Kidney (tissue), 13 donors: ENCODE measurements at regions not wholly inside any gene's neighbourhood (a gene's known extent, or its start where the extent isn't known, plus 50 kb on each side); places are given as distances from the start of the nearest gene placed in this dataset.
A peak's percentile ranks its signal among the peaks of the same experiment; 100 is the strongest.

Experiments used
- DNase-seq, 5 donors: peaks; one replicate each; pipeline ENCODE4 v3.0.0-alpha.2; 2013 to 2020
- FAIRE-seq: peaks from 2 replicates; lab custom pipeline; 2012; peaks lifted over from hg19 to GRCh38; lab: Jason Lieb, UNC
- H3K27ac ChIP-seq, 2 donors: one replicate each; pipeline ENCODE4 v1.7.0; 2013; ENCODE audit warnings: low read depth in 2 of 2, low read length in 2 of 2, inconsistent platforms in 1 of 2
- H3K27me3 ChIP-seq: one replicate; pipeline ENCODE4 v1.7.1; 2013; ENCODE audit warnings: low read length, inconsistent platforms; ENCODE audit not compliant: control insufficient read depth, insufficient read depth
- H3K36me3 ChIP-seq, 3 donors: one replicate each; pipeline versions ENCODE4 v1.7.0 to v1.7.1; 2013; ENCODE audit warnings: low read length in 3 of 3, control low read depth in 1 of 3, inconsistent platforms in 1 of 3; ENCODE audit not compliant: insufficient read depth in 3 of 3, control insufficient read depth in 2 of 3
- H3K4me1 ChIP-seq, 3 donors: one replicate each; pipeline versions ENCODE4 v1.7.0 to v1.7.1; 2013; ENCODE audit warnings: low read length in 3 of 3, inconsistent platforms in 1 of 3, low read depth in 1 of 3; ENCODE audit not compliant: control insufficient read depth in 2 of 3, insufficient read depth in 2 of 3
- H3K4me3 ChIP-seq, 3 donors: one replicate each; pipeline versions ENCODE4 v1.7.0 to v1.8.1; 2013; ENCODE audit warnings: low read length in 3 of 3, control low read depth in 1 of 3, inconsistent platforms in 1 of 3
- H3K9ac ChIP-seq, 3 donors: one replicate each; pipeline versions ENCODE4 v1.7.0 to v1.7.1; 2013; ENCODE audit warnings: low read length in 3 of 3, control low read depth in 1 of 3, inconsistent platforms in 1 of 3
- H3K9me3 ChIP-seq, 3 donors: one replicate each; pipeline versions ENCODE4 v1.7.0 to v1.7.1; 2013; ENCODE audit warnings: low read length in 3 of 3, control low read depth in 1 of 3, inconsistent platforms in 1 of 3; ENCODE audit not compliant: control insufficient read depth in 2 of 3, insufficient read depth in 1 of 3
- intact Hi-C: fragments of 100-400 bp; cut with DNase I; formaldehyde crosslinking; loops from one replicate; pipeline ENCODE4 v1.11.1; 2022
- TF ChIP-seq, protein P1 (sequence below): IDR thresholded peaks from 3 replicates; pipeline ENCODE4 v1.5.1; 2012; ENCODE audit warnings: mild to moderate bottlenecking, moderate library complexity, borderline replicate concordance; ENCODE audit not compliant: insufficient read depth; ENCODE audit errors: extremely low read depth
- donor health status: control.
- donor health status: control.
- donor health status: control.
- donor health status: control.
- donor health status: control.
- donor health status: DM: yes; HTN: yes; CAD: no.
- donor health status: Normal renal cell carcinoma (clear cell type).

DNA sequence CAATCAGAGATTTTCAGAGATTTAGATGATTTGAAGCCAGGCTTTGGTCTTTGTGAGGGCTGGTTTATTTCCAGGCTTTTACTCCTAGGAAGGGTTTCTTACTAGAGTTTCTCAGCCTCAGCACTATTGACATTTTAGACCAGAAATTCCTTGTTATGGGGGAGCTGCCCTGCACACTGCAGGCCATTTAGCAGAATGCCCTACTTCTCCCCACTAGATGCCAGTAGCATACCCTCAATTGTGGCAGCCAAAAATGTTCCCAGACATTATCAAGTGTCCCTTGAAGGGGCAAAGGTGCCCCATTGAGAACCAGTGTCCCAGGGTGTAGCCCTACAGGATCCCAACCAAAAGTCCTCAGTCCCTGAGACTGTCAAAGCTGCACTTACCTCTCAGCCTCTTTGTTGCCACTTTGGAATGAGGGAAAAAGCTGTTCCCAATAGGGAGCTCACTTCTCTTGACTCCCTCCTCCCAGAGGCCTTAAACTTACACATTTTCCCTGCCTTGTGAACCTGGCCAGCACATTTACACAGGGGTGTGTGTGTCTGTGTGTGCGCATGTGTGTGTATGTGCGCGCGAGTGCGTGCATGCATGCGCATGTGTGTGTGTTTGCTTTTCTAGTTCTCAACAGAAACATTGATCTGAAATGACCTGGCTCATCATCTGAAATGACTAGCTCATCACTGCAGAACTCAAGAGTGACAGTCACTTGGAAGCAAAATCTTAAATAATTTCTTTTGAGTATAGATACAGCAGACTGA lies 231.4 kb downstream of the QDPR start:
- no peak for FAIRE-seq
- intact Hi-C loops: no loop called here

DNA sequence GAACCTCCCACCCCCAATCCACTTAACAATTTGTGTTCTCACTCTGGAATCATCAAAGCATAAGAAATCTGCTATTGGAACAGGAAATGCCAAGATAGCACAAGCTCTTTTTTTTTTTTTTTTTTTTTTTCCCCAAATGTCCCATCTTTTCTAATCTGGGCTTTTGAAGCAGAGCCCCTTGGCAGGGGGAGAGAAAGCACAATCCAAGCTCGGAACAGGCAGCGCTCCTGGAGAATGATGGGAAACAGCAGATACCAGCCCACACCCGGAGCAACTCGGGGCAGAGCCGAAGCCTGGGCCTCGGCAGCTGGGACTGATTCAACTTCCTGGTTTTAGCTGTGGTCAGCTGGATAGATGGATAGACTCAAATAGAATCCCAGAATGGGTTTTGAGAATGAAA lies 235.1 kb downstream of the QDPR start:
- H3K4me1 ChIP-seq: no peaks in the 10 kb centered on the region
- H3K36me3 ChIP-seq: no peaks in the 10 kb centered on the region
- no peak overlapping the region for H3K27ac ChIP-seq
- no peak overlapping the region for H3K4me3 ChIP-seq
- H3K9me3 ChIP-seq: no peaks in the 10 kb centered on the region
- FAIRE-seq: no peak
- no peaks in the 10 kb centered on the region for H3K27me3 ChIP-seq
- intact Hi-C loops: no loop called here
- peak in 1 of 5 donors; percentile 74 for DNase-seq
- no peak overlapping the region for H3K9ac ChIP-seq
- TF ChIP-seq, protein P1, sequence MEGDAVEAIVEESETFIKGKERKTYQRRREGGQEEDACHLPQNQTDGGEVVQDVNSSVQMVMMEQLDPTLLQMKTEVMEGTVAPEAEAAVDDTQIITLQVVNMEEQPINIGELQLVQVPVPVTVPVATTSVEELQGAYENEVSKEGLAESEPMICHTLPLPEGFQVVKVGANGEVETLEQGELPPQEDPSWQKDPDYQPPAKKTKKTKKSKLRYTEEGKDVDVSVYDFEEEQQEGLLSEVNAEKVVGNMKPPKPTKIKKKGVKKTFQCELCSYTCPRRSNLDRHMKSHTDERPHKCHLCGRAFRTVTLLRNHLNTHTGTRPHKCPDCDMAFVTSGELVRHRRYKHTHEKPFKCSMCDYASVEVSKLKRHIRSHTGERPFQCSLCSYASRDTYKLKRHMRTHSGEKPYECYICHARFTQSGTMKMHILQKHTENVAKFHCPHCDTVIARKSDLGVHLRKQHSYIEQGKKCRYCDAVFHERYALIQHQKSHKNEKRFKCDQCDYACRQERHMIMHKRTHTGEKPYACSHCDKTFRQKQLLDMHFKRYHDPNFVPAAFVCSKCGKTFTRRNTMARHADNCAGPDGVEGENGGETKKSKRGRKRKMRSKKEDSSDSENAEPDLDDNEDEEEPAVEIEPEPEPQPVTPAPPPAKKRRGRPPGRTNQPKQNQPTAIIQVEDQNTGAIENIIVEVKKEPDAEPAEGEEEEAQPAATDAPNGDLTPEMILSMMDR: no peak

More for the DNA sequence above, 231.4 kb downstream of the QDPR start:
- H3K9ac ChIP-seq: no peak overlapping the region
- no peak overlapping the region for H3K27ac ChIP-seq
- TF ChIP-seq, protein P1: no peak
- DNase-seq: peak in 3 of 5 donors; percentile 26 to 59 (median 48)
- H3K27me3 ChIP-seq: no peaks in the 10 kb centered on the region
- no peaks in the 10 kb centered on the region for H3K9me3 ChIP-seq
- no peak overlapping the region for H3K4me3 ChIP-seq
- H3K36me3 ChIP-seq: no peaks in the 10 kb centered on the region
- no peaks in the 10 kb centered on the region for H3K4me1 ChIP-seq

DNA sequence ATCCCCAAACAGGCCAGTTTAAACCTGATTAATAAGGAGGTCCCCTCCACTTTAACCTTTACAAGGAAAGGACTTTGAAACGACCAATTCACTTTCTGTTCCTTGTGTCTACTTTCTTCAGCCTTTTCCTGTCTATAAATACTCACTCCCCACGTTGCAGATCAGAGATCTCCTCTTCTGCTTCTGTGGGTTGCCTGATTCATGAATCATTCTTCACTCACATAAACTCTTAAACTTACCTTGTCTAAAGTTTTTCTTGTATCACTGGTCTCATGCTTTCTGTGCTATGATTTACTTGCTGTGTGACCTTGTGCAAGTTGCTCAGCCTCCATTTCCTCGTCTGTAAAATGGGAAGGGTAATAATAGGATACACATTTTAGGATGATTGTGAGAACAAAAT lies 236.1 kb downstream of the QDPR start:
- no peak overlapping the region for H3K9ac ChIP-seq
- no peaks in the 10 kb centered on the region for H3K36me3 ChIP-seq
- no peaks in the 10 kb centered on the region for H3K27me3 ChIP-seq
- FAIRE-seq: no peak
- H3K4me3 ChIP-seq: no peak overlapping the region
- H3K9me3 ChIP-seq: no peaks in the 10 kb centered on the region
- TF ChIP-seq, protein P1: no peak
- no peak for DNase-seq
- intact Hi-C loops: no loop called here
- no peaks in the 10 kb centered on the region for H3K4me1 ChIP-seq
- no peak overlapping the region for H3K27ac ChIP-seq
